ENCODE measurements at regions not wholly inside any gene's neighbourhood (a gene's known extent, or its start where the extent isn't known, plus 50 kb on each side); places are given as distances from the start of the nearest gene placed in this dataset.
"Not testable (repeated sequence)": the region's sequence is repeated elsewhere in the genome, so short reads cannot be mapped to it uniquely, and the experiment has no call there.

DNA sequence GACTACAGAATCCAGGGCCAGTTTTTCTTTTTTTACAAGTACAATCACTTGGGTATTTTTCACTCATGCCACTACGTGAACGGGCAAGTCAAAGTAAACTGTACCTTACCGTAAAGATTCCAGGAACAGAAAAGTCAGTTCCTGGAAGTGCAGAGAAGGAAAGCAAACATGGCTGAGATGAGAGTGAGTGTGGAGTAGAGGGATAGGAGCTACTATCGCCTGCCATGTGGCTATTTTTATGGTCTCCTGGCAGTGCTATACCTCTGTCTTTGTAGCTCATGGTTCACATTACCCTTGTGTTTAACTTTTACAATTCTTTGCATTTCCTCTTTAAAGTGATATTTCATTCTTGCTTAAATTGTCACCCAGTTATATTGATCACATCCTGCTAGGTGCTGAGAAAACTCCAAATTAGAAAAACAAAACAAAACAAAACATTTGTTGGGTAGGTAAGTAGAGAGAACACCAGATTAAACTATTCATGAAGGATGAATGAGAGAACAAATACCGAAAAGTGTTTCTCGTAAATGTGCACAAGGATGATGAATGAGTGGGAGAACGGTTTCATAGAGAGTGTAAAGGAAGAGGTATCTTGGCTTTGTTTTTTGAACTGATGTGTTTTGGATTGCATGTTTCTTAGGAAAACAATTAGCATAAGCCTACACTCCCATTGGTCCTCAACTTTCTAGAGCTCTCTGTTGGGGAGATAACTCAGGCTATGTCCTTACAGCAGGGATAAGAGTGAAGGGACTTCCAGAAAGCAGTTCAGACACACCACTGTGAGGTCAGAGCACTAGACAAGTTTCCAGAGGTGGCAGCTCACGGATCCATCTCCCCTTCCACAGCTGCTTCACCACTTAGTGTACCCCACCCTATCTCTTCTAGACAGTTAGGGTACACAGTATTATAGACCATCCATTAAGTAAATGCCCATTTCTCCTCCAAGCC, 163.7 kb downstream of the IPO8 start:
- no peak for DNase-seq
- Histone ChIP-seq H3K27me3 (no peaks in the 10 kb centered on the region; the same call in 1 of the 2 replicates), H3K4me3 (ENCODE audit: low read depth, low read length) (no peak overlapping the region), H3K9me3 (no peaks in the 10 kb centered on the region), H3K36me3 (no peaks in the 10 kb centered on the region), H3K4me1 (no peaks in the 10 kb centered on the region)
- TF ChIP-seq, protein P1, sequence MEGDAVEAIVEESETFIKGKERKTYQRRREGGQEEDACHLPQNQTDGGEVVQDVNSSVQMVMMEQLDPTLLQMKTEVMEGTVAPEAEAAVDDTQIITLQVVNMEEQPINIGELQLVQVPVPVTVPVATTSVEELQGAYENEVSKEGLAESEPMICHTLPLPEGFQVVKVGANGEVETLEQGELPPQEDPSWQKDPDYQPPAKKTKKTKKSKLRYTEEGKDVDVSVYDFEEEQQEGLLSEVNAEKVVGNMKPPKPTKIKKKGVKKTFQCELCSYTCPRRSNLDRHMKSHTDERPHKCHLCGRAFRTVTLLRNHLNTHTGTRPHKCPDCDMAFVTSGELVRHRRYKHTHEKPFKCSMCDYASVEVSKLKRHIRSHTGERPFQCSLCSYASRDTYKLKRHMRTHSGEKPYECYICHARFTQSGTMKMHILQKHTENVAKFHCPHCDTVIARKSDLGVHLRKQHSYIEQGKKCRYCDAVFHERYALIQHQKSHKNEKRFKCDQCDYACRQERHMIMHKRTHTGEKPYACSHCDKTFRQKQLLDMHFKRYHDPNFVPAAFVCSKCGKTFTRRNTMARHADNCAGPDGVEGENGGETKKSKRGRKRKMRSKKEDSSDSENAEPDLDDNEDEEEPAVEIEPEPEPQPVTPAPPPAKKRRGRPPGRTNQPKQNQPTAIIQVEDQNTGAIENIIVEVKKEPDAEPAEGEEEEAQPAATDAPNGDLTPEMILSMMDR (IDR thresholded peaks at IDR 0.05; ENCODE audit: low read depth, low read length): no peak

DNA sequence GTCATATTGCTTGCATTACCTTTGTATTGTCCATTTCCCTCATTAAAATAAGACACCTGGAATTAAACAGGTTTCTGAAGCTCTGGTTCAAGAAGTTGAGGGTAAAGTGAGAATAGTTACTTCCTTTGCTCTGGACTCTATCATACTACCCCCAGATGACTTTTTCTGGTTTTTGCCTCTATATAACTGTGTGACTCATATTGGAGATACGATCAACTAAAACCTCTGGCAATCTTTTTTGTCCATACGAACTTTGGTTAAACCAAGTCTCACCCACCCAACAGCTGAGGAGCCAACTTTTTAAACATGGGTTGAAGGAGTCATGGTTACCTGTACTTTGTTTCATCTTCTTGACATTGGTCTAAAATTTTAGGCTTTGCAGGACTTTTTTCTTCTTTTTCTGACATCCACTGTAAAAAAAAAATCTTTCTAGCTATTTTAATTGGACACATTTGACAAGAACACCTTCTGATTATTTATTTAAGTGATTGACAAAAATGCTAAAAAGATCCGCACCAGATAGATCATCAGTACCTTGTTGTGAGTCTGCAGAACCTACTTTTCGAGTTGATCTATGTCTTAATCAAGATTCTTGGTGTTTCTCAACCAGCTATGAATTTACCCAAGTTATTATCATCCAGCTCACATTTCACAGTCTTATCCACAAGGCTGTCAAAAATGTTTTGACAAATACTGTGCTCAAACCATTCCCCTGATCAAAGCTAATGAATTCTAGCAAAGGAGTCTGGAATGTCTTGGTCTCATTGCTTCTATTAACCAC, 166.0 kb downstream of the IPO8 start:
- no peaks in the 10 kb centered on the region for H3K4me1 ChIP-seq

DNA sequence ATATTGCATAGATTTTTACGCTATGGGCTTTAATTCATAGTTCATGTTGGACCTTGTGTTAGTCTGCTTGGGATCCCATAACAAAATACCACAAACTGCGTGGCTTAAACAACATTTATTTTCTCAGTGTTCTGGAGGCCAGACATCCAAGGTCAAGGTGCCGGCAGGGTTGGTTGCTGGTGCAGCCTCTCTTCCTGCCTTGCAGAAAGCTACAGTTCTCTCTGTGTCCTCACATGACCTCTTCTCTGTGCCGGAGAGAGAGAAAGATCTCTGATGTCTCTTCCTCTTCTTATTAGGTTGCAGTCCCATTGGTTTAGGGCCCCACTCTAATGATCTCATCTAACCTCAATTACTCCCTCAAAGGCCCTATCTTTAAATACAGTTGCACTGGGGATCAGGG, 170.5 kb downstream of the IPO8 start:
- TF ChIP-seq, protein P1 (IDR thresholded peaks at IDR 0.05; ENCODE audit: low read depth, low read length): no peak
- no peak for DNase-seq
- H3K36me3 ChIP-seq: no peaks in the 10 kb centered on the region

More for the DNA sequence above, 166.0 kb downstream of the IPO8 start:
- H3K9me3 ChIP-seq: no peaks in the 10 kb centered on the region
- no peaks in the 10 kb centered on the region; the same call in 1 of the 2 replicates for H3K27me3 ChIP-seq
- no peak overlapping the region for H3K4me3 ChIP-seq (ENCODE audit: low read depth, low read length)
- TF ChIP-seq, protein P1 (IDR thresholded peaks at IDR 0.05; ENCODE audit: low read depth, low read length): no peak
- DNase-seq: no peak
- no peaks in the 10 kb centered on the region for H3K36me3 ChIP-seq

DNA sequence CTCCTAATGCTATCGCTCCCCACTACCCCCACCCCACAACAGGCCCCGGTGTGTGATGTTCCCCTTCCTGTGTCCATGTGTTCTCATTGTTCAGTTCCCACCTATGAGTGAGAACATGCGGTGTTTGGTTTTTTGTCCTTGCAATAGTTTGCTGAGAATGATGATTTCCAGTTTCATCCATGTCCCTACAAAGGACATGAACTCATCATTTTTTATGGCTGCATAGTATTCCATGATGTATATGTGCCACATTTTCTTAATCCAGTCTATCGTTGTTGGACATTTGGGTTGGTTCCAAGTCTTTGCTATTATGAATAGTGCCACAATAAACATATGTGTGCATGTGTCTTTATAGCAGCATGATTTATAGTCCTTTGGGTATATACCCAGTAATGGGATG, 175.4 kb downstream of the IPO8 start:
- H3K4me1 ChIP-seq; DNase-seq; H3K4me3 ChIP-seq (ENCODE audit: low read depth, low read length); H3K36me3 ChIP-seq; H3K9me3 ChIP-seq; H3K27me3 ChIP-seq: not testable (repeated sequence)

More for the DNA sequence above, 170.5 kb downstream of the IPO8 start:
- H3K4me1 ChIP-seq: no peaks in the 10 kb centered on the region
- no peak overlapping the region for H3K4me3 ChIP-seq (ENCODE audit: low read depth, low read length)
- H3K27me3 ChIP-seq: no peaks in the 10 kb centered on the region; the same call in 1 of the 2 replicates
- no peaks in the 10 kb centered on the region for H3K9me3 ChIP-seq

DNA sequence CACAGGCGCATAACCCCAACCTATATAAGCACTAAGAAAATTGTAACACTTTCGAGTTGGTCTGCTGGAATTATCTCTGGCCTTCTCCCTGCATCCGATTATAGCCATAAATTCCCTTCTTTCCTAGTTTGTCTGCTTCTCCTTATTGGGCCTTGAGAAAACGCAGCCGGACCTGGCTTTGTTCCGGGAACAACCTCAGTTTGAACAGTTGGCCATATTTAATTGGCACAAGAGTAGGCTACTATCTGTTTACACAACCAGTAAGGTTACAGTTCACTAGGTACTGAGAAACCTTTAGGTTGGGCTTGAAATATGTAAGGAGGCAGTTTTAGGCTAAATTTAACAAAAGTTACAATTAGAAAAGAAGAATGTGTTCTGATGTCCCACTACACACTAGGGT, 176.1 kb downstream of the IPO8 start:
- DNase-seq: no peak
- TF ChIP-seq, protein P1 (IDR thresholded peaks at IDR 0.05; ENCODE audit: low read depth, low read length): no peak
- H3K27me3 ChIP-seq: no peaks in the 10 kb centered on the region
- no peaks in the 10 kb centered on the region for H3K36me3 ChIP-seq
- no peaks in the 10 kb centered on the region for H3K4me1 ChIP-seq
- no peak overlapping the region for H3K4me3 ChIP-seq (ENCODE audit: low read depth, low read length)
- no peaks in the 10 kb centered on the region for H3K9me3 ChIP-seq

DNA sequence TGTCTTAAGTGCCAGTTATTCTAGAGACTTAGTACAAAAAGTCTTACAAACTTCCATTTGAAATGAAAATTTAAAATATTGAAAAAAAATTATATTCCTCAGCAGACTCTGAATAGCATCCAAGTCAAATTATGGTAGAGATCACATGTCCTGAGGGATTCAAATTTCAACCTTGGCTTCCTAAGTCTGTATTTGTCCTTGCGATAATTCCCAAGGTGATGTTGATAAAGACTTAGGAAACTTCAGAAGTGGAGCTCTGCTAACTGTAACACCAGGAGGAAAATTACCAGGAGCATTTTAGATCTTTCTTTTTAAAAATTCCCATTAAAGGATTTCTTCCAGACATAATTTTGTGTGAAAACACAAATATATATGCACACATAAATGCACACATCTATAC, 178.3 kb downstream of the IPO8 start:
- Histone ChIP-seq H3K27me3 (no peaks in the 10 kb centered on the region), H3K36me3 (no peaks in the 10 kb centered on the region), H3K4me1 (no peaks in the 10 kb centered on the region), H3K9me3 (no peaks in the 10 kb centered on the region), H3K4me3 (ENCODE audit: low read depth, low read length) (no peak overlapping the region)
- DNase-seq: no peak
- TF ChIP-seq, protein P1 (IDR thresholded peaks at IDR 0.05; ENCODE audit: low read depth, low read length): no peak

All from BE2C (cell line).